GM23248 (cell line): ENCODE measurements at regions not wholly inside any gene's neighbourhood (a gene's known extent, or its start where the extent isn't known, plus 50 kb on each side); places are given as distances from the start of the nearest gene placed in this dataset.

ENCODE experiments used
- EZH2 ChIP-seq: fragments of 200-600 bp; sonication (generic); IDR thresholded peaks from 2 replicates; pipeline ENCODE4 v1.6.1; 2018; ENCODE audit warnings: antibody characterized with exemption, mild to moderate bottlenecking; ENCODE audit not compliant: insufficient read depth, poor library complexity, severe bottlenecking
- EZH2phosphoT487 ChIP-seq: fragments of 200-600 bp; sonication (generic); IDR thresholded peaks from 2 replicates; pipeline ENCODE4 v1.6.1; 2018; ENCODE audit warnings: antibody characterized with exemption, moderate library complexity, mild to moderate bottlenecking, low read depth; ENCODE audit not compliant: insufficient read depth

DNA sequence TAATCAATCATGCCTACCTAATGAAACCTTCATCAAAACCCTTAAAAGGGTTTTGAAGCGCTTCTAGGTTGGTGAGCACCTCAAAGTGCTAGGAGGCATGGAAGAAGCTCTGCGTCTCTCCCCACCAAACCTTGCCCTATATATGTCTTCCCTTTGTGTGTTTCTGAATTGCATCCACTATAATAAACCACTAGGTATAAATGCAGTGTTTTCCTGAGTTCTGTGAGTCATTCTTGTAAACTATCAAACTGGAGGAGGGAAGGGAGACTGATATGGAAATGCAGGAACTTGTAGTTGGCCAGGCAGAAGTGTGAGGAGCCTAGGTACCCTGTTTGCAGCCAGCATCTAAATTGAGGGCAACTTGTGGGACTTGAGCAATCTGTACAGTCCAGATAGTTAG is 698.8 kb downstream of the DOK5 start:
- TF ChIP-seq EZH2 (no peak), EZH2phosphoT487 (no peak)
